ENCODE measurements at regions not wholly inside any gene's neighbourhood (a gene's known extent, or its start where the extent isn't known, plus 50 kb on each side); places are given as distances from the start of the nearest gene placed in this dataset.

GRCh38 chr17:21816592-21817567, 124.6 kb downstream of the KCNJ18 start:
- no peak for ATAC-seq

GRCh38 chr17:21817791-21818364, 125.6 kb downstream of the KCNJ18 start:
- no peak for ATAC-seq
- TF ChIP-seq CSDC2 (CRISPR knock-in tag; IDR thresholded peaks at IDR 0.05) (no peak), TSHZ2 (CRISPR knock-in tag; IDR thresholded peaks at IDR 0.05) (no peak), ZC3H10 (CRISPR knock-in tag; IDR thresholded peaks at IDR 0.05) (no peak), PATZ1 (CRISPR knock-in tag; IDR thresholded peaks at IDR 0.05; ENCODE audit: borderline replicate concordance) (no peak), ESRRG (CRISPR knock-in tag; IDR thresholded peaks at IDR 0.05) (no peak), ARNTL (CRISPR knock-in tag; IDR thresholded peaks at IDR 0.05; ENCODE audit: borderline replicate concordance, low read depth) (no peak), ZFP3 (CRISPR knock-in tag; IDR thresholded peaks at IDR 0.05) (no peak), ISL1 (CRISPR knock-in tag; IDR thresholded peaks at IDR 0.05) (no peak), ZNF565 (CRISPR knock-in tag; conservative IDR thresholded peaks at IDR 0.05; ENCODE audit: low read depth) (no peak), CREB5 (CRISPR knock-in tag; IDR thresholded peaks at IDR 0.05; ENCODE audit: low read depth) (no peak), ZFP30 (CRISPR knock-in tag; IDR thresholded peaks at IDR 0.05) (no peak), TCF4 (CRISPR knock-in tag; IDR thresholded peaks at IDR 0.05; ENCODE audit: borderline replicate concordance) (no peak), BACH2 (CRISPR knock-in tag; IDR thresholded peaks at IDR 0.05; ENCODE audit: borderline replicate concordance) (no peak), SNAI2 (CRISPR knock-in tag; IDR thresholded peaks at IDR 0.05) (no peak), PPARA (CRISPR knock-in tag; IDR thresholded peaks at IDR 0.05; ENCODE audit: borderline replicate concordance) (no peak), RARB (CRISPR knock-in tag; IDR thresholded peaks at IDR 0.05) (no peak), POU6F1 (CRISPR knock-in tag; IDR thresholded peaks at IDR 0.05; ENCODE audit: borderline replicate concordance, low read depth) (no peak)

More at GRCh38 chr17:21816592-21817567, 124.6 kb downstream of the KCNJ18 start:
- no peak for TF ChIP-seq ZFP30 (CRISPR knock-in tag; IDR thresholded peaks at IDR 0.05)
- no peak for TF ChIP-seq RARB (CRISPR knock-in tag; IDR thresholded peaks at IDR 0.05)
- TF ChIP-seq TOX (CRISPR knock-in tag; IDR thresholded peaks at IDR 0.05; ENCODE audit: borderline replicate concordance): no peak
- TF ChIP-seq ZC3H10 (CRISPR knock-in tag; IDR thresholded peaks at IDR 0.05): no peak
- no peak for TF ChIP-seq TSHZ2 (CRISPR knock-in tag; IDR thresholded peaks at IDR 0.05)
- no peak for TF ChIP-seq GLIS3 (CRISPR knock-in tag; IDR thresholded peaks at IDR 0.05)
- no peak for TF ChIP-seq POU6F1 (CRISPR knock-in tag; IDR thresholded peaks at IDR 0.05; ENCODE audit: borderline replicate concordance, low read depth)
- no peak for TF ChIP-seq CSDC2 (CRISPR knock-in tag; IDR thresholded peaks at IDR 0.05)

All from SK-N-SH treated with all-trans-retinoic acid at 6 μM for 48 hours (cell line).